Trophoblast cell (in vitro differentiated cells and primary cell): ENCODE measurements at regions not wholly inside any gene's neighbourhood (a gene's known extent, or its start where the extent isn't known, plus 50 kb on each side); places are given as distances from the start of the nearest gene placed in this dataset.

Source experiments
- DNase-seq, 2 donors: peaks; one replicate each; pipeline ENCODE4 v3.0.0-alpha.2; 2016
- H2AFZ ChIP-seq: 2 replicates; pipeline ENCODE4 v1.6.1; 2013; ENCODE audit warnings: low read length, moderate library complexity, mild to moderate bottlenecking; ENCODE audit not compliant: insufficient read depth, poor library complexity
- H2AK5ac ChIP-seq: 2 replicates; pipeline ENCODE4 v1.6.1; 2013; ENCODE audit warnings: mild to moderate bottlenecking, low read length
- H2BK120ac ChIP-seq: 2 replicates; pipeline ENCODE4 v1.6.1; 2013; ENCODE audit warnings: low read length, mild to moderate bottlenecking, moderate library complexity; ENCODE audit not compliant: insufficient read depth, poor library complexity
- H2BK12ac ChIP-seq: 2 replicates; pipeline ENCODE4 v1.6.1; 2013; ENCODE audit warnings: mild to moderate bottlenecking, low read length, moderate library complexity
- H2BK5ac ChIP-seq: 2 replicates; pipeline ENCODE4 v1.6.1; 2013; ENCODE audit warnings: low read length, low read depth, moderate library complexity, mild to moderate bottlenecking; ENCODE audit not compliant: poor library complexity
- H3K14ac ChIP-seq: 2 replicates; pipeline ENCODE4 v1.6.1; 2013; ENCODE audit warnings: mild to moderate bottlenecking, low read length
- H3K18ac ChIP-seq: 2 replicates; pipeline ENCODE4 v1.6.1; 2013; ENCODE audit warnings: mild to moderate bottlenecking, low read length
- H3K23ac ChIP-seq: 2 replicates; pipeline ENCODE4 v1.6.1; 2013; ENCODE audit warnings: low read length
- H3K27ac ChIP-seq: 2 replicates; pipeline ENCODE4 v1.5.1; 2013; ENCODE audit warnings: low read depth, mild to moderate bottlenecking, inconsistent platforms, low read length, moderate library complexity
- H3K27me3 ChIP-seq: 2 replicates; pipeline ENCODE4 v1.6.1; 2013; ENCODE audit warnings: inconsistent platforms, mild to moderate bottlenecking, low read length, moderate library complexity; ENCODE audit not compliant: insufficient read depth
- H3K36me3 ChIP-seq, 2 experiments: 1 replicate in 1 of 2; 2 replicates in 1 of 2; pipeline ENCODE4 v1.6.1; 2013; ENCODE audit warnings: low read length in 2 of 2, mild to moderate bottlenecking in 2 of 2, moderate library complexity in 1 of 2; ENCODE audit not compliant: insufficient read depth in 2 of 2, control insufficient read depth in 1 of 2
- H3K4ac ChIP-seq: 2 replicates; pipeline ENCODE4 v1.6.1; 2013; ENCODE audit warnings: low read depth, mild to moderate bottlenecking, low read length, moderate library complexity
- H3K4me1 ChIP-seq, 2 experiments: 1 replicate in 1 of 2; 2 replicates in 1 of 2; pipeline ENCODE4 v1.6.1; 2013; ENCODE audit warnings: low read length in 2 of 2, mild to moderate bottlenecking in 2 of 2, moderate library complexity in 1 of 2; ENCODE audit not compliant: insufficient read depth in 2 of 2, control insufficient read depth in 1 of 2
- H3K4me2 ChIP-seq: 2 replicates; pipeline ENCODE4 v1.6.1; 2013; ENCODE audit warnings: inconsistent platforms, mild to moderate bottlenecking, low read length, moderate library complexity
- H3K4me3 ChIP-seq: 2 replicates; pipeline ENCODE4 v1.5.1; 2013; ENCODE audit warnings: mild to moderate bottlenecking, low read depth, low read length, inconsistent platforms
- H3K79me1 ChIP-seq: one replicate; pipeline ENCODE4 v1.6.1; 2013; ENCODE audit warnings: low read length
- H3K79me2 ChIP-seq: 2 replicates; pipeline ENCODE4 v1.6.1; 2013; ENCODE audit warnings: low read length, mild to moderate bottlenecking; ENCODE audit not compliant: control insufficient read depth, insufficient read depth, poor library complexity
- H3K9ac ChIP-seq: 2 replicates; pipeline ENCODE4 v1.6.1; 2013; ENCODE audit warnings: mild to moderate bottlenecking, low read length
- H3K9me3 ChIP-seq: 2 replicates; pipeline ENCODE4 v1.6.1; 2013; ENCODE audit warnings: low read depth, mild to moderate bottlenecking, control low read depth, inconsistent platforms, low read length; ENCODE audit not compliant: insufficient read depth
- H4K12ac ChIP-seq: 2 replicates; pipeline ENCODE4 v1.6.1; 2013; ENCODE audit warnings: low read depth, mild to moderate bottlenecking, low read length, moderate library complexity
- H4K8ac ChIP-seq: 2 replicates; pipeline ENCODE4 v1.6.1; 2013; ENCODE audit warnings: low read depth, mild to moderate bottlenecking, low read length, moderate library complexity
- H4K91ac ChIP-seq: one replicate; pipeline ENCODE4 v1.6.1; 2013; ENCODE audit warnings: low read depth, mild to moderate bottlenecking, low read length, moderate library complexity
- WGBS: extraction: QIAGEN DNeasy Blood & Tissue Kit; methylation state at CpG from one replicate; pipeline ENCODE4 v1.1.7; 2013; ENCODE audit warnings: missing lambda C conversion rate; ENCODE audit not compliant: insufficient read length, insufficient coverage; ENCODE audit errors: extremely low coverage; 5-methylcytosine and 5-hydroxymethylcytosine counted together

- Histone ChIP-seq H3K27ac (no peak overlapping the region), H3K18ac (no peak overlapping the region), H2AK5ac (no peak overlapping the region), H3K79me1 (peaks cover 2% of the 10 kb centered on the region), H3K23ac (no peak overlapping the region), H2AFZ (no peak overlapping the region), H3K9ac (no peak overlapping the region), H3K4me1 (peaks cover under 1 to 2% of the 10 kb centered on the region in 2 experiments), H3K79me2 (peaks cover under 1% of the 10 kb centered on the region), H3K14ac (no peak overlapping the region), H4K12ac (no peak overlapping the region), H2BK120ac (no peak overlapping the region), H3K4me2 (no peak overlapping the region), H2BK5ac (no peak overlapping the region), H2BK12ac (no peak overlapping the region), H4K91ac (no peak overlapping the region), H3K9me3 (no peaks in the 10 kb centered on the region), H4K8ac (no peak overlapping the region), H3K27me3 (no peaks in the 10 kb centered on the region), H3K4me3 (no peak overlapping the region), H3K36me3 (no peaks in the 10 kb centered on the region), H3K4ac (no peak overlapping the region)
- no CpG with 5 or more reads among the region's 12 CpGs for WGBS
- DNase-seq = no peak
Measured at GRCh38 chr10:44005788-44006099, 357.1 kb upstream of the ZNF32 start.

GRCh38 chr10:44004913-44005787 lies 356.5 kb upstream of the ZNF32 start:
- H3K4me3 ChIP-seq = no peak overlapping the region
- H4K91ac ChIP-seq = no peak overlapping the region
- no peak overlapping the region for H2BK120ac ChIP-seq
- H2AFZ ChIP-seq = no peak overlapping the region
- WGBS = no CpG with 5 or more reads among the region's 43 CpGs
- no peaks in the 10 kb centered on the region for H3K27me3 ChIP-seq
- H3K79me2 ChIP-seq = no peaks in the 10 kb centered on the region
- peak overlapping the region; percentile 26 for H2BK12ac ChIP-seq
- no peak overlapping the region for H2BK5ac ChIP-seq
- DNase-seq = peak; percentile 78 to 90
- no peaks in the 10 kb centered on the region for H3K36me3 ChIP-seq
- H3K4ac ChIP-seq = no peak overlapping the region
- no peak overlapping the region for H4K8ac ChIP-seq
- H3K14ac ChIP-seq = no peak overlapping the region
- no peak overlapping the region for H2AK5ac ChIP-seq
- H3K18ac ChIP-seq = no peak overlapping the region
- H3K23ac ChIP-seq = no peak overlapping the region
- H4K12ac ChIP-seq = no peak overlapping the region
- no peak overlapping the region for H3K9ac ChIP-seq
- no peak overlapping the region for H3K27ac ChIP-seq
- H3K4me2 ChIP-seq = no peak overlapping the region
- no peaks in the 10 kb centered on the region for H3K9me3 ChIP-seq
- no peaks in the 10 kb centered on the region for H3K4me1 ChIP-seq
- H3K79me1 ChIP-seq = no peaks in the 10 kb centered on the region

- no peak for DNase-seq
- H2BK12ac ChIP-seq = no peak overlapping the region
- no peaks in the 10 kb centered on the region for H3K9me3 ChIP-seq
- no peak overlapping the region for H3K14ac ChIP-seq
- no peak overlapping the region for H3K18ac ChIP-seq
- H3K27ac ChIP-seq = peak overlapping the region; percentile 12
- H4K12ac ChIP-seq = no peak overlapping the region
- WGBS = no CpG with 5 or more reads among the region's 4 CpGs
- H4K91ac ChIP-seq = no peak overlapping the region
- no peak overlapping the region for H4K8ac ChIP-seq
- no peaks in the 10 kb centered on the region for H3K36me3 ChIP-seq
- no peaks in the 10 kb centered on the region for H3K27me3 ChIP-seq
- H2BK120ac ChIP-seq = no peak overlapping the region
- no peak overlapping the region for H2AFZ ChIP-seq
- H3K4me1 ChIP-seq = no peaks in the 10 kb centered on the region
- no peaks in the 10 kb centered on the region for H3K79me2 ChIP-seq
- H3K4ac ChIP-seq = no peak overlapping the region
- no peak overlapping the region for H3K4me3 ChIP-seq
- no peak overlapping the region for H3K4me2 ChIP-seq
- H3K79me1 ChIP-seq = peaks cover 2% of the 10 kb centered on the region
- H2AK5ac ChIP-seq = no peak overlapping the region
- no peak overlapping the region for H3K9ac ChIP-seq
- H3K23ac ChIP-seq = no peak overlapping the region
- no peak overlapping the region for H2BK5ac ChIP-seq
Measured at GRCh38 chr10:43998021-43998809, 349.5 kb upstream of the ZNF32 start.

- no peak overlapping the region for H3K9ac ChIP-seq
- peaks cover 5% of the 10 kb centered on the region for H3K9me3 ChIP-seq
- H3K27ac ChIP-seq = no peak overlapping the region
- no peak overlapping the region for H2BK12ac ChIP-seq
- H4K91ac ChIP-seq = no peak overlapping the region
- H3K4ac ChIP-seq = no peak overlapping the region
- H4K12ac ChIP-seq = no peak overlapping the region
- H3K36me3 ChIP-seq = no peaks in the 10 kb centered on the region
- no peak overlapping the region for H2BK120ac ChIP-seq
- no CpG with 5 or more reads among the region's 3 CpGs for WGBS
- no peak for DNase-seq
- H3K79me2 ChIP-seq = no peaks in the 10 kb centered on the region
- H3K14ac ChIP-seq = no peak overlapping the region
- no peak overlapping the region for H3K4me3 ChIP-seq
- no peak overlapping the region for H3K18ac ChIP-seq
- no peak overlapping the region for H3K23ac ChIP-seq
- H3K27me3 ChIP-seq = no peaks in the 10 kb centered on the region
- H2AFZ ChIP-seq = no peak overlapping the region
- no peak overlapping the region for H2BK5ac ChIP-seq
- no peak overlapping the region for H2AK5ac ChIP-seq
- H3K4me2 ChIP-seq = no peak overlapping the region
- peaks cover 2% of the 10 kb centered on the region for H3K79me1 ChIP-seq
- no peaks in the 10 kb centered on the region for H3K4me1 ChIP-seq
- no peak overlapping the region for H4K8ac ChIP-seq
Measured at GRCh38 chr10:43997330-43997729, 348.6 kb upstream of the ZNF32 start.
